Esophagus mucosa (tissue), 1 donor: ENCODE measurements at regions not wholly inside any gene's neighbourhood (a gene's known extent, or its start where the extent isn't known, plus 50 kb on each side); places are given as distances from the start of the nearest gene placed in this dataset.

ENCODE experiments used
- ATAC-seq: fragments of 200-7000 bp; cut with Tn5 transposase; one replicate; pipeline ENCODE4 v1.9.1; 2020
- donor health status: DM: yes; HTN: yes; CAD: no.

- ATAC-seq: no peak
Measured at GRCh38 chr9:27625751-27626150, 52.5 kb upstream of the C9orf72 start.

- peak; percentile 59 for ATAC-seq
Measured at GRCh38 chr9:27626244-27627187, 53.2 kb upstream of the C9orf72 start.

GRCh38 chr9:27627188-27627564 is 53.9 kb upstream of the C9orf72 start:
- ATAC-seq: no peak

- no peak for ATAC-seq
Measured at GRCh38 chr9:27628311-27628710, 55.0 kb upstream of the C9orf72 start.

GRCh38 chr9:27629425-27629824 is 56.1 kb upstream of the C9orf72 start:
- no peak for ATAC-seq

- peak; percentile 65 for ATAC-seq
Measured at GRCh38 chr9:27632254-27632653, 59.0 kb upstream of the C9orf72 start.

- ATAC-seq: no peak
Measured at GRCh38 chr9:27633764-27634163, 60.5 kb upstream of the C9orf72 start.

GRCh38 chr9:27634879-27635278 is 61.6 kb upstream of the C9orf72 start:
- no peak for ATAC-seq

GRCh38 chr9:27638716-27639115 is 65.4 kb upstream of the C9orf72 start:
- ATAC-seq: no peak

- ATAC-seq: no peak
Measured at GRCh38 chr9:27645161-27645840, 72.0 kb upstream of the C9orf72 start.

GRCh38 chr9:27653246-27653645 is 80.0 kb upstream of the C9orf72 start:
- no peak for ATAC-seq

- no peak for ATAC-seq
Measured at GRCh38 chr9:27653957-27654356, 80.7 kb upstream of the C9orf72 start.

- ATAC-seq: peak; percentile 20
Measured at GRCh38 chr9:27654629-27655285, 81.5 kb upstream of the C9orf72 start.

GRCh38 chr9:27655441-27655840 is 82.2 kb upstream of the C9orf72 start:
- ATAC-seq: no peak

- ATAC-seq: no peak
Measured at GRCh38 chr9:27659001-27659400, 85.7 kb upstream of the C9orf72 start.

- no peak for ATAC-seq
Measured at GRCh38 chr9:27659571-27659970, 86.3 kb upstream of the C9orf72 start.

GRCh38 chr9:27660148-27660547 is 86.9 kb upstream of the C9orf72 start:
- no peak for ATAC-seq

- no peak for ATAC-seq
Measured at GRCh38 chr9:27663526-27663925, 90.2 kb upstream of the C9orf72 start.

GRCh38 chr9:27664121-27664779 is 91.0 kb upstream of the C9orf72 start:
- ATAC-seq: no peak

GRCh38 chr9:27665136-27665535 is 91.9 kb upstream of the C9orf72 start:
- no peak for ATAC-seq

- ATAC-seq: no peak
Measured at GRCh38 chr9:27668280-27668679, 95.0 kb upstream of the C9orf72 start.

GRCh38 chr9:27671636-27672035 is 98.4 kb upstream of the C9orf72 start:
- ATAC-seq: no peak

- ATAC-seq: no peak
Measured at GRCh38 chr9:27672718-27673117, 99.4 kb upstream of the C9orf72 start.
